ENCODE measurements at regions not wholly inside any gene's neighbourhood (a gene's known extent, or its start where the extent isn't known, plus 50 kb on each side); places are given as distances from the start of the nearest gene placed in this dataset.

DNA sequence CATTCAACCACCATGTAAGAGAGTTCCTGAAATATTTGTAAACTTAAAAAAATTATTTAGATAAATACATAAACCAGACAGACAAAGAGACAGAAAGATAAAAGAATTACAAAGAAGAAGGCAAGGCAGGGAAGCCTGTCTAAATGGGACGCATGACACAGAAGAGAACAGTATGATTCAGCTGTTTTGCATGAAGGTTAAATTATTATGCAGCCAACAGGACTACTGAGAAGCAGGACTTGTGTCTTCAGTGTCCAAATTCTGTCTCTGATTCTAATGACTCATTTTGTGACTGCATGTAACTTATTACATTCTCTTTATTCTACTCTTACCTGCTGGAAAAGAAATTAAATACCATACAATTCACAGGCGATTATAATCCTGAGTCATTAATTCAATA, 340.4 kb upstream of the KCNMB2 start:
- TF ChIP-seq, protein P1, sequence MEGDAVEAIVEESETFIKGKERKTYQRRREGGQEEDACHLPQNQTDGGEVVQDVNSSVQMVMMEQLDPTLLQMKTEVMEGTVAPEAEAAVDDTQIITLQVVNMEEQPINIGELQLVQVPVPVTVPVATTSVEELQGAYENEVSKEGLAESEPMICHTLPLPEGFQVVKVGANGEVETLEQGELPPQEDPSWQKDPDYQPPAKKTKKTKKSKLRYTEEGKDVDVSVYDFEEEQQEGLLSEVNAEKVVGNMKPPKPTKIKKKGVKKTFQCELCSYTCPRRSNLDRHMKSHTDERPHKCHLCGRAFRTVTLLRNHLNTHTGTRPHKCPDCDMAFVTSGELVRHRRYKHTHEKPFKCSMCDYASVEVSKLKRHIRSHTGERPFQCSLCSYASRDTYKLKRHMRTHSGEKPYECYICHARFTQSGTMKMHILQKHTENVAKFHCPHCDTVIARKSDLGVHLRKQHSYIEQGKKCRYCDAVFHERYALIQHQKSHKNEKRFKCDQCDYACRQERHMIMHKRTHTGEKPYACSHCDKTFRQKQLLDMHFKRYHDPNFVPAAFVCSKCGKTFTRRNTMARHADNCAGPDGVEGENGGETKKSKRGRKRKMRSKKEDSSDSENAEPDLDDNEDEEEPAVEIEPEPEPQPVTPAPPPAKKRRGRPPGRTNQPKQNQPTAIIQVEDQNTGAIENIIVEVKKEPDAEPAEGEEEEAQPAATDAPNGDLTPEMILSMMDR (IDR thresholded peaks at IDR 0.05) = no peak
- no peak for TF ChIP-seq POLR2A (IDR thresholded peaks at IDR 0.05)

All from thyroid gland (tissue), 4 donors.